IPS-15b (cell line): ENCODE measurements at regions not wholly inside any gene's neighbourhood (a gene's known extent, or its start where the extent isn't known, plus 50 kb on each side); places are given as distances from the start of the nearest gene placed in this dataset.

Experiments
- H3K27me3 ChIP-seq: one replicate; pipeline ENCODE4 v1.6.1; 2013; ENCODE audit warnings: low read length; ENCODE audit not compliant: control insufficient read depth, insufficient read depth
- H3K36me3 ChIP-seq: one replicate; pipeline ENCODE4 v1.6.1; 2013; ENCODE audit warnings: low read length; ENCODE audit not compliant: control insufficient read depth, insufficient read depth
- H3K4me1 ChIP-seq: one replicate; pipeline ENCODE4 v1.6.1; 2013; ENCODE audit warnings: mild to moderate bottlenecking, low read length; ENCODE audit not compliant: control insufficient read depth, insufficient read depth
- H3K4me3 ChIP-seq: one replicate; pipeline ENCODE4 v1.5.1; 2013; ENCODE audit warnings: low read depth, low read length
- H3K9ac ChIP-seq: one replicate; pipeline ENCODE4 v1.6.1; 2013; ENCODE audit warnings: low read depth, mild to moderate bottlenecking, low read length
- H3K9me3 ChIP-seq: one replicate; pipeline ENCODE4 v1.6.1; 2013; ENCODE audit warnings: mild to moderate bottlenecking, low read length; ENCODE audit not compliant: control insufficient read depth, insufficient read depth

- Histone ChIP-seq H3K4me1 (no peaks in the 10 kb centered on the region), H3K4me3 (no peak overlapping the region), H3K9ac (no peak overlapping the region), H3K36me3 (no peaks in the 10 kb centered on the region), H3K9me3 (no peaks in the 10 kb centered on the region), H3K27me3 (no peaks in the 10 kb centered on the region)
Measured at GRCh38 chr6:18897350-18897749, 510.2 kb downstream of the RNF144B start.

- Histone ChIP-seq H3K4me3 (no peak overlapping the region), H3K9me3 (no peaks in the 10 kb centered on the region), H3K4me1 (no peaks in the 10 kb centered on the region), H3K36me3 (no peaks in the 10 kb centered on the region), H3K9ac (no peak overlapping the region), H3K27me3 (no peaks in the 10 kb centered on the region)
Measured at GRCh38 chr6:18904681-18905080, 517.5 kb downstream of the RNF144B start.

GRCh38 chr6:18920701-18921100 lies 533.6 kb downstream of the RNF144B start:
- no peak overlapping the region for H3K4me3 ChIP-seq
- no peaks in the 10 kb centered on the region for H3K9me3 ChIP-seq

GRCh38 chr6:18931086-18931485 lies 543.9 kb downstream of the RNF144B start:
- H3K27me3 ChIP-seq, result no peaks in the 10 kb centered on the region

More at GRCh38 chr6:18920701-18921100, 533.6 kb downstream of the RNF144B start:
- Histone ChIP-seq H3K27me3 (no peaks in the 10 kb centered on the region), H3K4me1 (peaks cover 2% of the 10 kb centered on the region), H3K36me3 (no peaks in the 10 kb centered on the region), H3K9ac (no peak overlapping the region)

GRCh38 chr6:18958146-18958545 lies 571.0 kb downstream of the RNF144B start:
- Histone ChIP-seq H3K9me3 (no peaks in the 10 kb centered on the region), H3K4me1 (no peaks in the 10 kb centered on the region), H3K9ac (no peak overlapping the region), H3K27me3 (no peaks in the 10 kb centered on the region), H3K4me3 (no peak overlapping the region), H3K36me3 (no peaks in the 10 kb centered on the region)

More at GRCh38 chr6:18931086-18931485, 543.9 kb downstream of the RNF144B start:
- H3K4me3 ChIP-seq, result no peak overlapping the region
- no peak overlapping the region for H3K9ac ChIP-seq
- no peaks in the 10 kb centered on the region for H3K9me3 ChIP-seq
- no peaks in the 10 kb centered on the region for H3K4me1 ChIP-seq
- H3K36me3 ChIP-seq, result no peaks in the 10 kb centered on the region

GRCh38 chr6:18961566-18961965 lies 574.4 kb downstream of the RNF144B start:
- no peak overlapping the region for H3K4me3 ChIP-seq
- H3K9ac ChIP-seq, result no peak overlapping the region
- no peaks in the 10 kb centered on the region for H3K4me1 ChIP-seq
- no peaks in the 10 kb centered on the region for H3K27me3 ChIP-seq
- H3K36me3 ChIP-seq, result no peaks in the 10 kb centered on the region
- no peaks in the 10 kb centered on the region for H3K9me3 ChIP-seq

GRCh38 chr6:18962361-18962905 lies 575.3 kb downstream of the RNF144B start:
- Histone ChIP-seq H3K9ac (no peak overlapping the region), H3K36me3 (no peaks in the 10 kb centered on the region), H3K27me3 (no peaks in the 10 kb centered on the region), H3K4me3 (no peak overlapping the region), H3K4me1 (no peaks in the 10 kb centered on the region), H3K9me3 (no peaks in the 10 kb centered on the region)

GRCh38 chr6:18963439-18963838 lies 576.3 kb downstream of the RNF144B start:
- Histone ChIP-seq H3K4me3 (no peak overlapping the region), H3K36me3 (no peaks in the 10 kb centered on the region), H3K27me3 (no peaks in the 10 kb centered on the region), H3K4me1 (no peaks in the 10 kb centered on the region), H3K9ac (no peak overlapping the region), H3K9me3 (no peaks in the 10 kb centered on the region)

GRCh38 chr6:18973251-18973650 lies 586.1 kb downstream of the RNF144B start:
- Histone ChIP-seq H3K36me3 (no peaks in the 10 kb centered on the region), H3K27me3 (no peaks in the 10 kb centered on the region), H3K9ac (no peak overlapping the region), H3K4me1 (no peaks in the 10 kb centered on the region), H3K4me3 (no peak overlapping the region), H3K9me3 (no peaks in the 10 kb centered on the region)

- Histone ChIP-seq H3K27me3 (no peaks in the 10 kb centered on the region), H3K4me1 (no peaks in the 10 kb centered on the region), H3K9ac (no peak overlapping the region), H3K36me3 (no peaks in the 10 kb centered on the region), H3K9me3 (no peaks in the 10 kb centered on the region), H3K4me3 (no peak overlapping the region)
Measured at GRCh38 chr6:18976091-18976490, 588.9 kb downstream of the RNF144B start.

GRCh38 chr6:18976966-18977365 lies 589.8 kb downstream of the RNF144B start:
- no peak overlapping the region for H3K9ac ChIP-seq
- H3K36me3 ChIP-seq, result no peaks in the 10 kb centered on the region
- no peaks in the 10 kb centered on the region for H3K27me3 ChIP-seq
- H3K9me3 ChIP-seq, result no peaks in the 10 kb centered on the region
- no peak overlapping the region for H3K4me3 ChIP-seq
- H3K4me1 ChIP-seq, result no peaks in the 10 kb centered on the region

GRCh38 chr6:18978337-18979128 lies 591.4 kb downstream of the RNF144B start:
- no peak overlapping the region for H3K4me3 ChIP-seq
- H3K4me1 ChIP-seq, result no peaks in the 10 kb centered on the region
- H3K27me3 ChIP-seq, result no peaks in the 10 kb centered on the region
- H3K36me3 ChIP-seq, result no peaks in the 10 kb centered on the region
- H3K9me3 ChIP-seq, result no peaks in the 10 kb centered on the region
- no peak overlapping the region for H3K9ac ChIP-seq
